Ishikawa (cell line): ENCODE measurements at regions not wholly inside any gene's neighbourhood (a gene's known extent, or its start where the extent isn't known, plus 50 kb on each side); places are given as distances from the start of the nearest gene placed in this dataset.

ENCODE experiments used
- CEBPB ChIP-seq: IDR thresholded peaks from 2 replicates; pipeline ENCODE4 v1.6.1; 2012
- CREB1 ChIP-seq: IDR thresholded peaks from 2 replicates; pipeline ENCODE4 v1.6.1; 2012; ENCODE audit warnings: low read depth
- EGR1 ChIP-seq: IDR thresholded peaks from 2 replicates; pipeline ENCODE4 v1.6.1; 2012
- EP300 ChIP-seq: IDR thresholded peaks from 2 replicates; pipeline ENCODE4 v1.6.1; 2012; ENCODE audit warnings: borderline replicate concordance
- FOXM1 ChIP-seq: IDR thresholded peaks from 2 replicates; pipeline ENCODE4 v1.6.1; 2012; ENCODE audit warnings: low read depth, borderline replicate concordance
- MAX ChIP-seq: IDR thresholded peaks from 2 replicates; pipeline ENCODE4 v1.6.1; 2012
- NFIC ChIP-seq: IDR thresholded peaks from 2 replicates; pipeline ENCODE4 v1.6.1; 2012
- RAD21 ChIP-seq: IDR thresholded peaks from 2 replicates; pipeline ENCODE4 v1.6.1; 2012; ENCODE audit warnings: low read depth
- REST ChIP-seq: IDR thresholded peaks from 2 replicates; pipeline ENCODE4 v1.6.1; 2012; ENCODE audit warnings: low read depth, mild to moderate bottlenecking
- TAF1 ChIP-seq: IDR thresholded peaks from 2 replicates; pipeline ENCODE4 v1.6.1; 2012; ENCODE audit warnings: low read depth, mild to moderate bottlenecking
- TCF12 ChIP-seq: IDR thresholded peaks from 2 replicates; pipeline ENCODE4 v1.6.1; 2012; ENCODE audit warnings: low read depth
- TEAD4 ChIP-seq: IDR thresholded peaks from 2 replicates; pipeline ENCODE4 v1.6.1; 2012
- USF1 ChIP-seq: IDR thresholded peaks from 2 replicates; pipeline ENCODE4 v1.6.1; 2012
- YY1 ChIP-seq: IDR thresholded peaks from 2 replicates; pipeline ENCODE4 v1.6.1; 2012; ENCODE audit warnings: low read depth
- ZBTB7A ChIP-seq: IDR thresholded peaks from 2 replicates; pipeline ENCODE4 v1.6.1; 2012; ENCODE audit warnings: low read depth

- TF ChIP-seq REST (no peak), TAF1 (no peak), CREB1 (no peak)
Measured at GRCh38 chr7:120131096-120131839, 141.7 kb upstream of the KCND2 start.

GRCh38 chr7:120138497-120138896, 134.5 kb upstream of the KCND2 start:
- TF ChIP-seq TEAD4, result no peak
- TF ChIP-seq TAF1, result no peak
- no peak for TF ChIP-seq USF1
- no peak for TF ChIP-seq CREB1
- no peak for TF ChIP-seq EGR1
- TF ChIP-seq FOXM1, result no peak
- no peak for TF ChIP-seq CEBPB

GRCh38 chr7:120156476-120156875, 116.5 kb upstream of the KCND2 start:
- TF ChIP-seq RAD21, result no peak
- TF ChIP-seq REST, result no peak
- no peak for TF ChIP-seq EGR1
- TF ChIP-seq NFIC, result no peak
- no peak for TF ChIP-seq ZBTB7A
- no peak for TF ChIP-seq CREB1
- TF ChIP-seq YY1, result no peak
- no peak for TF ChIP-seq USF1
- no peak for TF ChIP-seq TCF12
- TF ChIP-seq TAF1, result no peak
- no peak for TF ChIP-seq TEAD4
- TF ChIP-seq EP300, result no peak
- no peak for TF ChIP-seq CEBPB
- TF ChIP-seq MAX, result no peak
- no peak for TF ChIP-seq FOXM1

- no peak for TF ChIP-seq TAF1
- TF ChIP-seq ZBTB7A, result no peak
- TF ChIP-seq YY1, result no peak
- TF ChIP-seq FOXM1, result no peak
- no peak for TF ChIP-seq EP300
- TF ChIP-seq TCF12, result no peak
- TF ChIP-seq USF1, result no peak
- no peak for TF ChIP-seq CREB1
- TF ChIP-seq MAX, result no peak
- TF ChIP-seq REST, result no peak
- no peak for TF ChIP-seq NFIC
- TF ChIP-seq CEBPB, result no peak
- no peak for TF ChIP-seq RAD21
- TF ChIP-seq EGR1, result no peak
Measured at GRCh38 chr7:120160166-120160565, 112.8 kb upstream of the KCND2 start.
